Hepatocyte (in vitro differentiated cells): ENCODE measurements at regions not wholly inside any gene's neighbourhood (a gene's known extent, or its start where the extent isn't known, plus 50 kb on each side); places are given as distances from the start of the nearest gene placed in this dataset.

Experiments used
- EZH2 ChIP-seq: fragments of 200-600 bp; sonication (generic); IDR thresholded peaks from 2 replicates; pipeline ENCODE4 v1.6.1; 2016; ENCODE audit warnings: antibody characterized with exemption, mild to moderate bottlenecking, borderline replicate concordance
- EZH2phosphoT487 ChIP-seq: fragments of 200-600 bp; sonication (generic); IDR thresholded peaks from one replicate; pipeline ENCODE4 v1.6.1; 2018; ENCODE audit warnings: antibody characterized with exemption, mild to moderate bottlenecking, low read depth, moderate library complexity; ENCODE audit not compliant: unreplicated experiment, severe bottlenecking
- TF ChIP-seq, protein P1 (sequence below): fragments of 200-600 bp; sonication (generic); IDR thresholded peaks from 2 replicates; pipeline ENCODE4 v1.5.1; 2016; ENCODE audit warnings: antibody characterized with exemption, mild to moderate bottlenecking; ENCODE audit not compliant: poor library complexity

DNA sequence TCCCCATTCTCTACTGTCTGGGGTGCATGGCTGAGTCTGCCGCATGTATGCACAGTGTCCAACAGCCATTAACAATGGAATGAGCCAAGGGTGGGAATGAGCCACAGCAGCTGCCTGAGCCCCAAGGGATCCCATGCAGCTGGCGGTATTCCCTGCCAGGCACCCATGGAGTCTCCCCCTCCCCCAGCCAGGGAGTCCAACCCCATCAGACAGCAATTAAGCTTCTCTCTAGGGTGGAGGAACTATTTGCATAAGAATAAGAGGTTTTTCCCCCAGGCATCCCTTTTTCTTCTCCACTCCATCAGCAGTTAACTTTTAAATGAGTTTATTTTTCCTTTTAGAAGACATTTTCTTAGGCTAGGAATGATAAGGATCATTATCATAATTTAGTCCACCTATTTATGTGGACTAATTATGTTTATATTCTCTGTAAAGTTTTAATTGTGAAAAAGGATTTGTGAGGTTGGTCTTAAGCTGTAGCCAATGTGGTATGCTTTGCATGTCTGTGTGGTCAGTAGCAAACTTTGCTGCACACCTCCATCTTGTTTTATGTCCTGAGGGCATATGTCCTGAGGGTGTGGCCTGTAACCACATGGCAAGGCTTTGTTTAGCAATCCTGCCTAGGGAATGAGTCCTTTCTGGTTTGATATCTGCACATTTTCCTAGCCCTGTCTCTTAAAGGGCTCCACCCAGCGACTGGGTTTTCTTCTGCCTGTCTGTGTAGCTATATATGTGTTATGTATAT is 158.9 kb upstream of the OLIG3 start:
- TF ChIP-seq, protein P1, sequence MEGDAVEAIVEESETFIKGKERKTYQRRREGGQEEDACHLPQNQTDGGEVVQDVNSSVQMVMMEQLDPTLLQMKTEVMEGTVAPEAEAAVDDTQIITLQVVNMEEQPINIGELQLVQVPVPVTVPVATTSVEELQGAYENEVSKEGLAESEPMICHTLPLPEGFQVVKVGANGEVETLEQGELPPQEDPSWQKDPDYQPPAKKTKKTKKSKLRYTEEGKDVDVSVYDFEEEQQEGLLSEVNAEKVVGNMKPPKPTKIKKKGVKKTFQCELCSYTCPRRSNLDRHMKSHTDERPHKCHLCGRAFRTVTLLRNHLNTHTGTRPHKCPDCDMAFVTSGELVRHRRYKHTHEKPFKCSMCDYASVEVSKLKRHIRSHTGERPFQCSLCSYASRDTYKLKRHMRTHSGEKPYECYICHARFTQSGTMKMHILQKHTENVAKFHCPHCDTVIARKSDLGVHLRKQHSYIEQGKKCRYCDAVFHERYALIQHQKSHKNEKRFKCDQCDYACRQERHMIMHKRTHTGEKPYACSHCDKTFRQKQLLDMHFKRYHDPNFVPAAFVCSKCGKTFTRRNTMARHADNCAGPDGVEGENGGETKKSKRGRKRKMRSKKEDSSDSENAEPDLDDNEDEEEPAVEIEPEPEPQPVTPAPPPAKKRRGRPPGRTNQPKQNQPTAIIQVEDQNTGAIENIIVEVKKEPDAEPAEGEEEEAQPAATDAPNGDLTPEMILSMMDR, result no peak
- TF ChIP-seq EZH2phosphoT487, result no peak
- no peak for TF ChIP-seq EZH2
